PC-3 (cell line): ENCODE measurements at regions not wholly inside any gene's neighbourhood (a gene's known extent, or its start where the extent isn't known, plus 50 kb on each side); places are given as distances from the start of the nearest gene placed in this dataset.

Experiments used
- EZH2 ChIP-seq: fragments of 300-600 bp; sonication (generic); IDR thresholded peaks from one replicate; pipeline ENCODE4 v1.6.1; 2017; ENCODE audit warnings: antibody characterized with exemption, mild to moderate bottlenecking, low read length; ENCODE audit not compliant: unreplicated experiment
- TF ChIP-seq, protein P1 (sequence below): fragments of 300-600 bp; sonication (generic); conservative IDR thresholded peaks from 2 replicates; pipeline ENCODE4 v1.5.1; 2017; ENCODE audit warnings: antibody characterized with exemption, low read depth, mild to moderate bottlenecking, low read length

GRCh38 chr15:77944002-77944867 is 133.3 kb downstream of the TBC1D2B start:
- TF ChIP-seq, protein P1, sequence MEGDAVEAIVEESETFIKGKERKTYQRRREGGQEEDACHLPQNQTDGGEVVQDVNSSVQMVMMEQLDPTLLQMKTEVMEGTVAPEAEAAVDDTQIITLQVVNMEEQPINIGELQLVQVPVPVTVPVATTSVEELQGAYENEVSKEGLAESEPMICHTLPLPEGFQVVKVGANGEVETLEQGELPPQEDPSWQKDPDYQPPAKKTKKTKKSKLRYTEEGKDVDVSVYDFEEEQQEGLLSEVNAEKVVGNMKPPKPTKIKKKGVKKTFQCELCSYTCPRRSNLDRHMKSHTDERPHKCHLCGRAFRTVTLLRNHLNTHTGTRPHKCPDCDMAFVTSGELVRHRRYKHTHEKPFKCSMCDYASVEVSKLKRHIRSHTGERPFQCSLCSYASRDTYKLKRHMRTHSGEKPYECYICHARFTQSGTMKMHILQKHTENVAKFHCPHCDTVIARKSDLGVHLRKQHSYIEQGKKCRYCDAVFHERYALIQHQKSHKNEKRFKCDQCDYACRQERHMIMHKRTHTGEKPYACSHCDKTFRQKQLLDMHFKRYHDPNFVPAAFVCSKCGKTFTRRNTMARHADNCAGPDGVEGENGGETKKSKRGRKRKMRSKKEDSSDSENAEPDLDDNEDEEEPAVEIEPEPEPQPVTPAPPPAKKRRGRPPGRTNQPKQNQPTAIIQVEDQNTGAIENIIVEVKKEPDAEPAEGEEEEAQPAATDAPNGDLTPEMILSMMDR, result no peak
- no peak for TF ChIP-seq EZH2
